ENCODE measurements at regions not wholly inside any gene's neighbourhood (a gene's known extent, or its start where the extent isn't known, plus 50 kb on each side); places are given as distances from the start of the nearest gene placed in this dataset.

DNA sequence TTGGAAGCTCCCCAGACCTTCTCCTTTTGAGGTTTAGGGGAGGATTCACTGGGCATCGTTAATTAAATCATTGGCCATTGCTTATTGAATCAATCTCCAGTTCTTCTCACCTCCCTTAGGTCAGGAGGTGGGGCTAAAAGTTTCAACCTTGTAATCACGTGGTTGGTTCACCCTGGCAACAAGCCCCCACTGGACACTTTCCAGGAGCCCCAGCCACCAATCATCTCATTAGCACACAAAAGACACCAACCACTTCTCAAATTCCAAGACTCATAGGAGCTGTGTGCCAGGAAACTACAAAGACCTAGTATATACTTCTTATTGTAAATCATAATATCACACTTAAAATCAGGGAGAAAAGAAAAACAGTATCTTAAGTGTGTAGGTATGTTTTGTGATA lies 94.6 kb upstream of the PLEKHA5 start:
- no peak overlapping the region for H3K4me3 ChIP-seq (ENCODE audit: low read depth, low read length)
- DNase-seq (ENCODE audit: low read depth): no peak
- TF ChIP-seq, protein P1, sequence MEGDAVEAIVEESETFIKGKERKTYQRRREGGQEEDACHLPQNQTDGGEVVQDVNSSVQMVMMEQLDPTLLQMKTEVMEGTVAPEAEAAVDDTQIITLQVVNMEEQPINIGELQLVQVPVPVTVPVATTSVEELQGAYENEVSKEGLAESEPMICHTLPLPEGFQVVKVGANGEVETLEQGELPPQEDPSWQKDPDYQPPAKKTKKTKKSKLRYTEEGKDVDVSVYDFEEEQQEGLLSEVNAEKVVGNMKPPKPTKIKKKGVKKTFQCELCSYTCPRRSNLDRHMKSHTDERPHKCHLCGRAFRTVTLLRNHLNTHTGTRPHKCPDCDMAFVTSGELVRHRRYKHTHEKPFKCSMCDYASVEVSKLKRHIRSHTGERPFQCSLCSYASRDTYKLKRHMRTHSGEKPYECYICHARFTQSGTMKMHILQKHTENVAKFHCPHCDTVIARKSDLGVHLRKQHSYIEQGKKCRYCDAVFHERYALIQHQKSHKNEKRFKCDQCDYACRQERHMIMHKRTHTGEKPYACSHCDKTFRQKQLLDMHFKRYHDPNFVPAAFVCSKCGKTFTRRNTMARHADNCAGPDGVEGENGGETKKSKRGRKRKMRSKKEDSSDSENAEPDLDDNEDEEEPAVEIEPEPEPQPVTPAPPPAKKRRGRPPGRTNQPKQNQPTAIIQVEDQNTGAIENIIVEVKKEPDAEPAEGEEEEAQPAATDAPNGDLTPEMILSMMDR (IDR thresholded peaks at IDR 0.05; ENCODE audit: insufficient read depth, low read length, poor library complexity, severe bottlenecking): no peak
- H3K36me3 ChIP-seq (ENCODE audit: control insufficient read depth, insufficient read depth, low read length): no peaks in the 10 kb centered on the region
- H3K27me3 ChIP-seq (ENCODE audit: control insufficient read depth, insufficient read depth, low read length): no peaks in the 10 kb centered on the region

DNA sequence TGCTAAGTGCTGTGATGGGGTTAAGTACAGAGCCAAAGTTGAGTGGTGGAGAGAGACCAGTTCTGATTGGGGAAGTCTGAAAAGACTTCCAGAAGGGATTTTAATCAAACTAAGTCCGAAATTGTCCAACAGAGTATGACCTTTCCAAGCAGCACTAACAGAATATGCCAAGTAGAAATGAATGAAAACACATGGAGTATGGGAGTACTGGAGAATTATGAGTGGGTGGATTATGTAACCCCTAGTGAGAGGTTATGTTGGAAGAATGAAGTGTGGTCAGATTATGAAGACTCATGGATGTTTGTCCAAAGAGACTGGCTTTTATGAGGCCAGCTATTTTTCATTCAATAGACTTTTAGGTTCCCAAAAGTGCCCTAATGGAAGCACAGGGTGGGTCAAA lies 94.0 kb upstream of the PLEKHA5 start:
- DNase-seq (ENCODE audit: low read depth): no peak

GRCh38 chr12:19036673-19037357 lies 92.7 kb upstream of the PLEKHA5 start:
- H3K36me3 ChIP-seq (ENCODE audit: control insufficient read depth, insufficient read depth, low read length): no peaks in the 10 kb centered on the region
- H3K27me3 ChIP-seq (ENCODE audit: control insufficient read depth, insufficient read depth, low read length): no peaks in the 10 kb centered on the region
- no peak overlapping the region for H3K4me3 ChIP-seq (ENCODE audit: low read depth, low read length)
- no peak for DNase-seq (ENCODE audit: low read depth)
- TF ChIP-seq, protein P1 (IDR thresholded peaks at IDR 0.05; ENCODE audit: insufficient read depth, low read length, poor library complexity, severe bottlenecking): no peak

More for the DNA sequence above, 94.0 kb upstream of the PLEKHA5 start:
- Histone ChIP-seq H3K4me3 (ENCODE audit: low read depth, low read length) (no peak overlapping the region), H3K36me3 (ENCODE audit: control insufficient read depth, insufficient read depth, low read length) (no peaks in the 10 kb centered on the region), H3K27me3 (ENCODE audit: control insufficient read depth, insufficient read depth, low read length) (no peaks in the 10 kb centered on the region)
- TF ChIP-seq, protein P1 (IDR thresholded peaks at IDR 0.05; ENCODE audit: insufficient read depth, low read length, poor library complexity, severe bottlenecking): no peak

GRCh38 chr12:19038209-19038608 lies 91.3 kb upstream of the PLEKHA5 start:
- Histone ChIP-seq H3K4me3 (ENCODE audit: low read depth, low read length) (no peak overlapping the region), H3K36me3 (ENCODE audit: control insufficient read depth, insufficient read depth, low read length) (no peaks in the 10 kb centered on the region)
- TF ChIP-seq, protein P1 (IDR thresholded peaks at IDR 0.05; ENCODE audit: insufficient read depth, low read length, poor library complexity, severe bottlenecking): no peak

DNA sequence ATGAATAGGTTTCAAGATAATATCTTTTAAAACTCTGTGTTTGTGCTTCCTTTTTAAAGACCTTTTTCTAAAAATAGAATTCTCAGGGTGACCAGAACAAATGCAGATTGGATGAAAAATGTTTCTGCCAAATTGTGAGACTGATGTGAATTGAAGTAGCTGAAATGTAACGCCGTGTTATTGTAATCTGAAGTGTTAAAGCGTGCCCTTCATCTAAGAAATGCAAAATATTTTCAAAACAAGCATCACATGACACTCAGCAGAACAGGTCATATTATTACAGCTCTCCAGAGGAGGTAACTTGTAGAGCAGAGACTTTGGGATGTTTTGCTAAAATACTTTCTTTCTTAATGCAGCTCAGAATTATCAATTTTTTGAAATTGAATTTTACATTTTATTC lies 90.0 kb upstream of the PLEKHA5 start:
- TF ChIP-seq, protein P1 (IDR thresholded peaks at IDR 0.05; ENCODE audit: insufficient read depth, low read length, poor library complexity, severe bottlenecking): no peak
- DNase-seq (ENCODE audit: low read depth): no peak
- no peaks in the 10 kb centered on the region for H3K36me3 ChIP-seq (ENCODE audit: control insufficient read depth, insufficient read depth, low read length)
- no peak overlapping the region for H3K4me3 ChIP-seq (ENCODE audit: low read depth, low read length)
- no peaks in the 10 kb centered on the region for H3K27me3 ChIP-seq (ENCODE audit: control insufficient read depth, insufficient read depth, low read length)

More at GRCh38 chr12:19038209-19038608, 91.3 kb upstream of the PLEKHA5 start:
- no peaks in the 10 kb centered on the region for H3K27me3 ChIP-seq (ENCODE audit: control insufficient read depth, insufficient read depth, low read length)
- DNase-seq (ENCODE audit: low read depth): no peak

DNA sequence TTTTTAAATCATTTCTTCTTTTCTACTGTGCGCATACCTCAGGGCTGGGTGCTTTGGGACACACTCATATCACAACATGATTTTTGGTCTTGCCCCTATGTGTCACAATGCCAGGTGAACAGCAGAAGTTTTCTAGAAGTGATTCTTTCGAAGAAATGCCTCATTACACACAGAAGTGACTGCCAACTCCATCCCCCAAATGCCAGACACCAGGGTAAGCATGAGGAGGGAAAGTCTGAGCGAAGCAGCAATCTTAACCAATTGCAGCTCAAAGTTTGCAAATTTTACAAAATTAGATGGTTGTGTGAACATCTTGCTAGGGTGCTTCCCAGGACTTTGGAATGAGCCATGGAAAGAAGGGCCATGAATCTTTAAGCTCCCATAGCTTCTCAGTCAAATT lies 87.3 kb upstream of the PLEKHA5 start:
- TF ChIP-seq, protein P1 (IDR thresholded peaks at IDR 0.05; ENCODE audit: insufficient read depth, low read length, poor library complexity, severe bottlenecking): no peak
- DNase-seq (ENCODE audit: low read depth): no peak

More for the DNA sequence above, 87.3 kb upstream of the PLEKHA5 start:
- no peak overlapping the region for H3K4me3 ChIP-seq (ENCODE audit: low read depth, low read length)
- no peaks in the 10 kb centered on the region for H3K36me3 ChIP-seq (ENCODE audit: control insufficient read depth, insufficient read depth, low read length)
- H3K27me3 ChIP-seq (ENCODE audit: control insufficient read depth, insufficient read depth, low read length): no peaks in the 10 kb centered on the region
